GM12872 (cell line): ENCODE measurements at regions not wholly inside any gene's neighbourhood (a gene's known extent, or its start where the extent isn't known, plus 50 kb on each side); places are given as distances from the start of the nearest gene placed in this dataset.

Experiments
- TF ChIP-seq, protein P1 (sequence below): IDR thresholded peaks from 3 replicates; pipeline ENCODE4 v1.5.1; 2011; ENCODE audit warnings: low read depth, mild to moderate bottlenecking, low read length, moderate library complexity; ENCODE audit not compliant: insufficient read depth

DNA sequence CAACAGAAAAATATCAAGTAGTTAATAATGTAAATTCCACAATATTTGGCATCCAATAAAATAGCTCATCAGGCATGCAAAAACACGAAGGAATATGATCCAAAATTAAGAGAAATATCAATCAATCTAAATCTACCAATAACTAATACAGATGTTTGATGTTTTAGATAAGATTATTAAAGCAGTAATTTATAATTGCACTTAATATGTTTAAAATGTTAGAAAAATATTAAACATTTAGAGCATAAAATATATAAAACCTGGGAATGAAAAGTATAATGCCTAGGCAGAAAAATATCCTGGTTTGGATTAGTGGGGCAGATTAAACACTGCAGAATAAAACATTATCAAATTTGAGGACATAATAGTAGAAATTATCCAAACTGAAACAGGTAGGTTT, 879.9 kb downstream of the FAM181B start:
- TF ChIP-seq, protein P1, sequence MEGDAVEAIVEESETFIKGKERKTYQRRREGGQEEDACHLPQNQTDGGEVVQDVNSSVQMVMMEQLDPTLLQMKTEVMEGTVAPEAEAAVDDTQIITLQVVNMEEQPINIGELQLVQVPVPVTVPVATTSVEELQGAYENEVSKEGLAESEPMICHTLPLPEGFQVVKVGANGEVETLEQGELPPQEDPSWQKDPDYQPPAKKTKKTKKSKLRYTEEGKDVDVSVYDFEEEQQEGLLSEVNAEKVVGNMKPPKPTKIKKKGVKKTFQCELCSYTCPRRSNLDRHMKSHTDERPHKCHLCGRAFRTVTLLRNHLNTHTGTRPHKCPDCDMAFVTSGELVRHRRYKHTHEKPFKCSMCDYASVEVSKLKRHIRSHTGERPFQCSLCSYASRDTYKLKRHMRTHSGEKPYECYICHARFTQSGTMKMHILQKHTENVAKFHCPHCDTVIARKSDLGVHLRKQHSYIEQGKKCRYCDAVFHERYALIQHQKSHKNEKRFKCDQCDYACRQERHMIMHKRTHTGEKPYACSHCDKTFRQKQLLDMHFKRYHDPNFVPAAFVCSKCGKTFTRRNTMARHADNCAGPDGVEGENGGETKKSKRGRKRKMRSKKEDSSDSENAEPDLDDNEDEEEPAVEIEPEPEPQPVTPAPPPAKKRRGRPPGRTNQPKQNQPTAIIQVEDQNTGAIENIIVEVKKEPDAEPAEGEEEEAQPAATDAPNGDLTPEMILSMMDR = no peak

DNA sequence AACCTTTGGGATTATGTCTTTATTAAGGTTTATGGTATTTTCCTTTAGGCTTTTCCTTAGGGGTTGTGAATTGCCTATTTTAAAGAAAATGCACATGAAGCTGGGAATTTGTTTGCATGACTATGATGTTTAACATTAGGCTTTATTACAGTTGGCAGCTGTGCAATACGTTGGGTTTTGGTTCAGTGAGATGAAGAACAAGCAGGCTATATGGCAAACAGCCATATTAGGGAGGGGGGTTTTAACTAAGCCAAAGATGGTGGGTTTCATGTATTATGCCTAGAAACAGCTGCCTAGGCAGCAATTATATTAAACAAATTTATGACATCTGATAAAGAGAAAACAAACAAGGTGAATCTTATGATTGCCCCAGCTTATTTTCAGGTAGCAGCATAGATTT, 880.8 kb downstream of the FAM181B start:
- TF ChIP-seq, protein P1 = no peak

DNA sequence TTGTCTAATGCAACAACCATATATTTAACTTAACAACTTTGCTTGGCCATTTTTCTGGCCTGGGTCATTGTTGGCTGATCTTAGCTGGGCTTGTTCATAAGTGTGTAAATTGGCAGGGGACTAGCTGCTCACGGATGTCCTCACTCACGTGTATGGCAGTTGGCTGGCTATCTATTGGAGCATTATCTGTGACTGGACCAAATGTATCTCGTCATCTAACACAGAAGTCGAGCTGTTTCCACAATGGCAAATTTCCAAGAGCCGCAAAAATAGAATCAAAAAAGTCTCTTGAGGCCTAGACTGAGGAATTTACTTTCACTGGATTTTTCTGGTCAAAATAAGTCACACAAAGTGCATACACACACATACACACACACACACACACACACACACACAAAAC, 893.3 kb downstream of the FAM181B start:
- TF ChIP-seq, protein P1 = no peak

DNA sequence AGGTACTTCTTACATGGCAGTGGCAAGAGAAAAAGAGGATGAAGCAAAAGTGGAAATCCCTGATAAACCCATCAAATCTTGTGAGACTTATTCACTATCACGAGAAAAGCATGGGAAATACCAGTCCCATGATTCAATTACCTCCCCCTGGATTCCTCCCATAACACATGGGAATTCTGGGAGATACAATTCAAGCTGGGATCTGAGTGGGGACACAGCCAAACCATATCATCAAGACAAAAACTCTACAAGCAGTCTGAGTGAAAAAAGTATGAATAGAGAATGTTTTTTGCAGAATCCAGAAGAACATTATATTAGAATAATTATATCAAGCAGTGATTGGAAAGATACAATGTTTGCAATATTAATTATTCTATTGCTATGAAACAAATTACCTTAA, 893.7 kb downstream of the FAM181B start:
- TF ChIP-seq, protein P1 = no peak

DNA sequence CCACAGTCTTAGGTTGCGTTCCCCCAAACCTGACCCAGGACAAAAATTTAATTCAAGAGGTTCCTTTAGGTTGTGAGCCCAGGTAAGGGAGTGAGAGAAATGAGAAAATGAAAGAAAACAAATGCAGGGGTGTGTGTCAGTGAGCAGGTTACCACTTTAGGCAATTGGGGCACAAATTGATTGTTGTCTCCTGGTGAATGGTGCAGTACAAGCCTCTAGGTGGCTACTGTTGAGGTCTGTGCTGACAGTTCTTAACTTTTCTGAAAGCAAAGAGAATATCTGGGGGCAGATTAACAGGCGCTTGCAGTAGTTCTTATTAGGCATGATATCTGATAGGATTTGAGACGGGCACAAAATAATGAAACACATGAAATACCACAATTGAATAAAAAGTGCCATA, 894.6 kb downstream of the FAM181B start:
- TF ChIP-seq, protein P1 = no peak

DNA sequence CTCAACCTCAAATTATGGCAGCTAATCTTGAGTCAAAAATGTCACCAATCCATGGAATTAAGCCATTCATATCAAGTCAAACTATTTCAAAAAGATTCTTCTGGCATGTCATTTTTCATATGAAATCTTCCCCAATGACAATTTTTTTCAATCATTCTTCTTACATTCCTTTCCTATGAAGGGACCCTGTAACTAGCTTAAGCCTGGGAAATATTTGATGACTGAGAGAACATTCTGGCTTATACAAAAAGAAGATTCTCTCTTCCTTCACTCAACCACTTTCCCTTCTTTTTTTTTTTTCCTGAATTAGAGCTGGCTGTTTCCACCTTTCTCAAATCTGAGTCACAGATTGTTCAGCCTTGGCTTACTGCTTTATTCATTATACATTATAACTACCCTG, 903.7 kb downstream of the FAM181B start:
- TF ChIP-seq, protein P1 = no peak

DNA sequence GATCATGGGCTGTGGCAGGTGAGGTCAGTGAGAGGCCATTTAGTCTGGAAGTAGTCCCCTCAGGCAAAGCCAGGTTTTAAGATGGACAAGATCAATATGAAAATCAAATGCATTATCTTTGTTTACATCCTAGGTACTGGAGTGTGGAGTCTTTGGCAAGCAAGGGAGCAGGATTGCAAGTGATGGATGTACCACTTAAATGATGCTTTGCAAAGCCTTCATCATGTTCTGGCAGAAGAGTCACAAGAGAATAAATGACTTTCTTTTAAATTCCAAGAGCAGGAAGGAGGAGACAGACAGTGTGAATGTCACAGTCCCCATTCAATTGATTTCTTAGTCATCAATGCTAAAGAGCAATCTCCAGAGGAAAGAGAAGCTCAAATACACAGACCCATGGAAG, 908.3 kb downstream of the FAM181B start:
- TF ChIP-seq, protein P1 = no peak

DNA sequence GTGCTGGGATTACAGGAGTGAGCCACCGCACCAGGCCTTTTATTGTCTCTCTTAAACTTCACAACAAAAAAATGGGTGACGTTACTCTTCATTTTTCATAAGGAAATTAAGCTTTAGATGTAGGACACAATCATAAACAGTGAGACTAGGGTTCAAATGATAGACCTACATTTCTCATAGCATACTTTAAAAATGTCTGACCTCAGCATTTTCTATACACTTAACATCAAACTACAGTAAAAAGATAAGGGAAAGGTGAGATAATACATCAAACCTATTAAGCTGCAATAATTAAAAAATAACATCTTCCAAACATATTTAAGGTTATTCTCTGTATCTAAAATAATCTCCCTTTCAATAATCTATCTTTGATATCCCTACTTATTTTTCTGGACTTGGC, 914.2 kb downstream of the FAM181B start:
- TF ChIP-seq, protein P1 = no peak
